Lower leg skin (tissue), 3 donors: ENCODE measurements at regions not wholly inside any gene's neighbourhood (a gene's known extent, or its start where the extent isn't known, plus 50 kb on each side); places are given as distances from the start of the nearest gene placed in this dataset.

ENCODE experiments used
- CTCF ChIP-seq, 3 donors: fragments of 450-650 bp; IDR thresholded peaks; one replicate each; pipeline ENCODE4 v1.5.1; 2016; ENCODE audit warnings: antibody characterized with exemption in 3 of 3, mild to moderate bottlenecking in 3 of 3, moderate library complexity in 2 of 3
- POLR2A ChIP-seq, 2 donors: fragments of 450-650 bp; IDR thresholded peaks; one replicate each; pipeline ENCODE4 v1.6.1; 2016 to 2017; ENCODE audit warnings: antibody characterized with exemption in 2 of 2, mild to moderate bottlenecking in 1 of 2, moderate library complexity in 1 of 2

- TF ChIP-seq POLR2A (IDR thresholded peaks at IDR 0.05), result no peak
- no peak for TF ChIP-seq CTCF (IDR thresholded peaks at IDR 0.05)
Measured at GRCh38 chr20:57772349-57772964, 62.6 kb upstream of the PMEPA1 start.
